ENCODE measurements at regions not wholly inside any gene's neighbourhood (a gene's known extent, or its start where the extent isn't known, plus 50 kb on each side); places are given as distances from the start of the nearest gene placed in this dataset.
"Not testable (repeated sequence)": the region's sequence is repeated elsewhere in the genome, so short reads cannot be mapped to it uniquely, and the experiment has no call there.

DNA sequence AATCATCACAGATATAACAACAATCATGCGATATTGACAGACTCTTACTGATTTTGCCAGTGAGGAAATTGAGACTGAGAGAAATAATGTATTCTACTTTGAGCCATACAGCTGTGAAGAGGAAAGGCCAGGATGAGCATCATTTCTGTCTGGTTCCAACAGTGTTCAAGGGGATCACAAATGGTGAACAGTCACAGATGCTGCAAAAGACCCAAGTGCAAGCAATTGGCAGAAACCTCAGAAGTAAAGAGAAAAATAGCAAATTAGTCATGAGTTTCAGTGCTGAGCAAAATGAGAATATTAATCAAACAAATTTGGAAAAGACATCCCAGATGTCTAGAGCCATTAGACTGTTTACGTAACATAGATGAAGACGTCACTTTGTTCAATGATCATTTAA lies 114.1 kb downstream of the RAB38 start:
- no peak overlapping the region for H3K4me3 ChIP-seq
- H3K36me3 ChIP-seq: no peaks in the 10 kb centered on the region
- no peak for DNase-seq
- H3K9me3 ChIP-seq: no peaks in the 10 kb centered on the region
- H3K4me1 ChIP-seq: no peaks in the 10 kb centered on the region
- TF ChIP-seq, protein P1, sequence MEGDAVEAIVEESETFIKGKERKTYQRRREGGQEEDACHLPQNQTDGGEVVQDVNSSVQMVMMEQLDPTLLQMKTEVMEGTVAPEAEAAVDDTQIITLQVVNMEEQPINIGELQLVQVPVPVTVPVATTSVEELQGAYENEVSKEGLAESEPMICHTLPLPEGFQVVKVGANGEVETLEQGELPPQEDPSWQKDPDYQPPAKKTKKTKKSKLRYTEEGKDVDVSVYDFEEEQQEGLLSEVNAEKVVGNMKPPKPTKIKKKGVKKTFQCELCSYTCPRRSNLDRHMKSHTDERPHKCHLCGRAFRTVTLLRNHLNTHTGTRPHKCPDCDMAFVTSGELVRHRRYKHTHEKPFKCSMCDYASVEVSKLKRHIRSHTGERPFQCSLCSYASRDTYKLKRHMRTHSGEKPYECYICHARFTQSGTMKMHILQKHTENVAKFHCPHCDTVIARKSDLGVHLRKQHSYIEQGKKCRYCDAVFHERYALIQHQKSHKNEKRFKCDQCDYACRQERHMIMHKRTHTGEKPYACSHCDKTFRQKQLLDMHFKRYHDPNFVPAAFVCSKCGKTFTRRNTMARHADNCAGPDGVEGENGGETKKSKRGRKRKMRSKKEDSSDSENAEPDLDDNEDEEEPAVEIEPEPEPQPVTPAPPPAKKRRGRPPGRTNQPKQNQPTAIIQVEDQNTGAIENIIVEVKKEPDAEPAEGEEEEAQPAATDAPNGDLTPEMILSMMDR (IDR thresholded peaks at IDR 0.05): no peak
- TF ChIP-seq POLR2A (IDR thresholded peaks at IDR 0.05): no peak
- no peaks in the 10 kb centered on the region for H3K27me3 ChIP-seq
- no peak overlapping the region for H3K27ac ChIP-seq

DNA sequence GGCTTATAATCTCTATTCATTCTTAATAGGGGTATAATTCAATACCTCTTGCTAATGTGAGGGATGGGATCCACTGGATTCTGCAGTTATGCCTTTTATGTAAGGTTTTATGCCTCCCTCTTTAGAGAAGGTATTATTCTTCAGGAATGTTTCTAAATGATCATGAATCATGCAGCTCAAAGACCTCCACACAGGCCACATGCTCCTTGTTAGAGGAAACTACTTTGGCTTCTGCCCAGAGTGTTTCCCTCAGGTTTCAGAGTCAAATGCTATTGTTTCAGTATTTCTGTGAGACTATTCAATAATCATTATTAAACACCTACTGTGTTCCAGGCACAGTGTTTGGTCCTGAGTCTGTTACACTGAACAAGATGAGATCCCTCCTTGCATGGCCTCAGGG lies 115.9 kb downstream of the RAB38 start:
- H3K27me3 ChIP-seq: no peaks in the 10 kb centered on the region
- H3K4me3 ChIP-seq: no peak overlapping the region
- no peak for DNase-seq
- TF ChIP-seq, protein P1 (IDR thresholded peaks at IDR 0.05): no peak
- TF ChIP-seq POLR2A (IDR thresholded peaks at IDR 0.05): no peak
- no peak overlapping the region for H3K27ac ChIP-seq
- no peaks in the 10 kb centered on the region for H3K4me1 ChIP-seq
- H3K36me3 ChIP-seq: no peaks in the 10 kb centered on the region
- no peaks in the 10 kb centered on the region for H3K9me3 ChIP-seq

DNA sequence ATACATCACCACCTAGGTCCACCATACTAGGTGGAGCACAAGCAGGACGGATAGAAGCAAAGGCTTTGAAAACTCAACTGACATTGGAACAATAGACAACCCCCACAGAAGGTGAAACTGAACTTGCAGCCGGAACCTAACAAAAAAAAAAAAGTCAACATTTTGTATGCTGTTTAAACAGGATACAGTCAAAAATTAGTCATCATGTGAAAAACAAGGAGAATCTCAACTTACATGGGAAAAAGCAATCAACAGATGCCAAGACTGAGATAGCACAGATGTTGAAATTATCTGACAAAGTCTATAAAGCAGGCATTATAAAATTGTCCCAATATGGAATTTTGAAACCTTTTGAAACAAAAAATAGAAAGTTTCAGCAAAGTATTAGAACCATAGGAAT lies 123.8 kb downstream of the RAB38 start:
- H3K4me1 ChIP-seq: no peaks in the 10 kb centered on the region
- H3K4me3 ChIP-seq: no peak overlapping the region
- no peak for DNase-seq
- no peaks in the 10 kb centered on the region for H3K9me3 ChIP-seq
- no peaks in the 10 kb centered on the region for H3K27me3 ChIP-seq
- H3K36me3 ChIP-seq: no peaks in the 10 kb centered on the region
- no peak overlapping the region for H3K27ac ChIP-seq
- TF ChIP-seq POLR2A (IDR thresholded peaks at IDR 0.05): no peak
- TF ChIP-seq, protein P1 (IDR thresholded peaks at IDR 0.05): no peak

DNA sequence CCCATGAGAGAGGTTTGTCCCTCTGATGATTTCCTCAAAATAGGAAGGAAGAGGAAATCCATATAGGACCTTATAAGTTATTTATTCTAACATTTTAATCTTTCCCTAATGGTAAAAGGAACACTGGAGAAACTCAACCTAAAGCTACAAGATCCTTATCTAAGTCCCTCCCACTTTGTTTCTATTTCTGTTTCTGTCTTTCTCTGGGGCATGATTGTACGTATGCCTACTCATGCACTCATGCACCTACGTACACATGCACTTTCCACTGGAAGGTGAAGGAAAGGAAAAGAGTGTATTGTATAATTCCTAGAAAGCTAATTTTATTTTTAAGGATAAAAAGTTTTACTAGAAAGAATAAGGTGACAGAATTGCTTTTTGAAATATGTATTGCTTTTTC lies 125.0 kb downstream of the RAB38 start:
- Histone ChIP-seq H3K4me1 (no peaks in the 10 kb centered on the region), H3K36me3 (no peaks in the 10 kb centered on the region), H3K9me3 (no peaks in the 10 kb centered on the region), H3K27me3 (no peaks in the 10 kb centered on the region), H3K4me3 (no peak overlapping the region), H3K27ac (no peak overlapping the region)
- TF ChIP-seq, protein P1 (IDR thresholded peaks at IDR 0.05): no peak
- TF ChIP-seq POLR2A (IDR thresholded peaks at IDR 0.05): no peak
- DNase-seq: no peak

DNA sequence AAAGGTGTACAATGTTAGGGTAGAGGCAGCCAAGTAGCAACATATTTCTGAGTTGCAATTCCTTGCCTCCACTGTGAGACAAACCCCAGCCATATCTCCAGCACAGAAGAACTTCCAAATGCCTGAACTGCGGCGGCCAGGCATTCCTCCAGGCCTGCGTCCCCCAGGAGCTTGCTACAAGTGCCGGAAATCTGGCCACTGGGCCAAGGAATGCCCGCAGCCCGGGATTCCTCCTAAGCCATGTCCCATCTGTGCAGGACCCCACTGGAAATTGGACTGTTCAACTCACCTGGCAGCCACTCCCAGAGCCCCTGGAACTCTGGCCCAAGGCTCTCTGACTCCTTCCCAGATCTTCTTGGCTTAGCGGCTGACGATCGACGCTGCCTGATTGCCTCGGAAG lies 130.0 kb downstream of the RAB38 start:
- H3K36me3 ChIP-seq, H3K4me3 ChIP-seq, H3K4me1 ChIP-seq, DNase-seq, H3K27ac ChIP-seq, H3K27me3 ChIP-seq, H3K9me3 ChIP-seq: not testable (repeated sequence)

DNA sequence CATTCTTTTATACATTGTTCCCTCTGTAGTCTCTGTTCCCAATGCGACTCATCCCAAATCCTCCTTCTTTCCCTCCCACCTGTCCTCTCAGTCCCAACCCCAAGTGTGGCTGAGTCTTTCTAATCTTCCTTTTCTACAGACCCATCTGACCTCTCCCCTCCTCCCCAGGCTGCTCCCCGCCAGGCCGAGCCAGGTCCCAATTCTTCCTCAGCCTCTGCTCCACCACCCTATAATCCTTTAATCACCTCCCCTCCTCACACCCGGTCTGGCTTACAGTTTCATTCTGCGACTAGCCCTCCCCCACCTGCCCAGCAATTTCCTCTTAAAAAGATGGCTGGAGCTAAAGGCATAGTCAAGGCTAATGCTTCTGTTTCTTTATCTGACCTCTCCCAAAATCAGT lies 130.6 kb downstream of the RAB38 start:
- H3K27ac ChIP-seq, H3K27me3 ChIP-seq, H3K4me1 ChIP-seq, H3K4me3 ChIP-seq, H3K9me3 ChIP-seq, H3K36me3 ChIP-seq, DNase-seq: not testable (repeated sequence)

DNA sequence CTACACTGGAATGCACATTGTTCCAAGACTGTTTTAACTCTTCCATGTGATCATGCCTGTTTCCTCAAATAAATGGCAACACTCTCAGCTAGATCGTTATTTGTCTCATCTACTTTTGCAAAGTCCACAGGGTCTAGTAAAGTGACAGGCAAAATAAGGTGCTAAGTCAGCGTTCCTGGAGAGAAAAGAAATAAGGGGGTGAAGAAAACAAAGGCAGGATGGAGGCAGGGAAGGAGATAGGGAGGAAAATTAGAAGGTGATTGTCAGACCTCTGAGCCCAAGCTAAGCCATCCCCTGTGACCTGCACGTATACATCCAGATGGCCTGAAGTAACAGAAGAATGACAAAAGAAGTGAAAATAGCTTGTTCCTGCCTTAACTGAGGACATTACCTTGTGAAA lies 132.1 kb downstream of the RAB38 start:
- Histone ChIP-seq H3K4me3 (no peak overlapping the region), H3K27ac (no peak overlapping the region), H3K36me3 (no peaks in the 10 kb centered on the region), H3K4me1 (no peaks in the 10 kb centered on the region), H3K9me3 (no peaks in the 10 kb centered on the region), H3K27me3 (no peaks in the 10 kb centered on the region)
- no peak for DNase-seq
- TF ChIP-seq POLR2A (IDR thresholded peaks at IDR 0.05): no peak
- TF ChIP-seq, protein P1 (IDR thresholded peaks at IDR 0.05): no peak

All from Peyer's patch (tissue), 4 donors.